HEK293T (cell line): ENCODE measurements at regions not wholly inside any gene's neighbourhood (a gene's known extent, or its start where the extent isn't known, plus 50 kb on each side); places are given as distances from the start of the nearest gene placed in this dataset.

Source experiments
- CTBP1 ChIP-seq: fragments of 450-650 bp; IDR thresholded peaks from 2 replicates; pipeline ENCODE4 v1.6.1; 2016; ENCODE audit warnings: borderline replicate concordance
- ELF4 ChIP-seq: fragments of 450-650 bp; IDR thresholded peaks from 2 replicates; pipeline ENCODE4 v1.6.1; 2017; ENCODE audit warnings: antibody characterized with exemption
- FOXA1 ChIP-seq: fragments of 450-650 bp; IDR thresholded peaks from 2 replicates; pipeline ENCODE4 v1.6.1; 2016; ENCODE audit warnings: mild to moderate bottlenecking
- HDGF ChIP-seq: fragments of 450-650 bp; IDR thresholded peaks from 2 replicates; pipeline ENCODE4 v1.6.1; 2017; ENCODE audit warnings: antibody characterized with exemption, borderline replicate concordance
- LEF1 ChIP-seq: fragments of 450-650 bp; IDR thresholded peaks from 2 replicates; pipeline ENCODE4 v1.6.1; 2017; ENCODE audit warnings: mild to moderate bottlenecking, borderline replicate concordance
- SP1 ChIP-seq: fragments of 450-650 bp; IDR thresholded peaks from 2 replicates; pipeline ENCODE4 v1.6.1; 2017
- TARDBP ChIP-seq: fragments of 450-650 bp; IDR thresholded peaks from 2 replicates; pipeline ENCODE4 v1.6.1; 2016

DNA sequence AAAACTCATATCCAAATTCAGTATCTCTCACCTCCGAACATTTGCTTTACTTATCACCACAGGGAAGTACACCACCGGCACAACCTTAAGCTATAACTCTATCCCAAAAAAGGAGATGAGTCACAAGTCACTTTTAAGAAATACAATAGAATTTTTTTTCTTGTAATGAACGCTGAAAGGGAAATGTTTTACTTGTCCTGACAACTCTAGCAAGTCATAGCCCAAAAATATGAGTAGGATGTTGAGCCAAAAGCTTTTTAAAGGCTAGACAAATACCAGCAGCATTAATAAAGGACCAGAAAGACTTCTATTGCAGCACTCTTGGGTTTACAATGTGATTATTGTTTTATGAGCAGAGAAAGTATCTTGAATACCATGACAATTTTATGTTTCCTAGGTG lies 147.3 kb upstream of the FST start:
- TF ChIP-seq HDGF (no peak), TARDBP (no peak), FOXA1 (no peak), SP1 (no peak), LEF1 (no peak), CTBP1 (no peak), ELF4 (no peak)
